Progenitor cell of endocrine pancreas (in vitro differentiated cells): ENCODE measurements at regions not wholly inside any gene's neighbourhood (a gene's known extent, or its start where the extent isn't known, plus 50 kb on each side); places are given as distances from the start of the nearest gene placed in this dataset.

Experiments used
- DNase-seq: peaks from one replicate; pipeline ENCODE4 v3.0.0; 2021; ENCODE audit warnings: low spot score; ENCODE audit not compliant: unreplicated experiment
- H3K27ac Mint-ChIP-seq: 2 replicates; pipeline ENCODE4 v1.8.0; 2021; ENCODE audit warnings: mild to moderate bottlenecking, moderate library complexity, mixed read lengths
- H3K27me3 Mint-ChIP-seq: 2 replicates; pipeline ENCODE4 v1.8.0; 2021; ENCODE audit warnings: mixed read lengths
- H3K36me3 Mint-ChIP-seq: 2 replicates; pipeline ENCODE4 v1.8.0; 2022; ENCODE audit warnings: mixed read lengths; ENCODE audit not compliant: insufficient read depth
- H3K4me1 Mint-ChIP-seq: 2 replicates; pipeline ENCODE4 v1.8.0; 2021; ENCODE audit warnings: low read depth, mixed read lengths
- H3K4me3 Mint-ChIP-seq: 2 replicates; pipeline ENCODE4 v1.8.0; 2021; ENCODE audit warnings: low read depth, mild to moderate bottlenecking, moderate library complexity, mixed read lengths
- H3K9me3 Mint-ChIP-seq: 2 replicates; pipeline ENCODE4 v1.8.0; 2021; ENCODE audit warnings: low read depth, mixed read lengths
- CTCF ChIP-seq: fragments of 200-600 bp; sonication (generic); IDR thresholded peaks from one replicate; pipeline ENCODE4 v1.5.0; 2021; ENCODE audit warnings: antibody characterized with exemption, mild to moderate bottlenecking; ENCODE audit not compliant: unreplicated experiment

- no peaks in the 10 kb centered on the region for H3K4me1 Mint-ChIP-seq
- H3K27ac Mint-ChIP-seq: no peak overlapping the region
- H3K36me3 Mint-ChIP-seq: no peaks in the 10 kb centered on the region
- no peak for TF ChIP-seq CTCF
- peaks cover 6% of the 10 kb centered on the region for H3K9me3 Mint-ChIP-seq
- DNase-seq: no peak
- H3K4me3 Mint-ChIP-seq: no peak overlapping the region
- peaks cover 6% of the 10 kb centered on the region for H3K27me3 Mint-ChIP-seq
These were observed 61.9 kb upstream of the IGFBP2 start for GRCh38 chr2:216571178-216571908.

GRCh38 chr2:216571909-216572513, 61.2 kb upstream of the IGFBP2 start:
- H3K27ac Mint-ChIP-seq: no peak overlapping the region
- no peaks in the 10 kb centered on the region for H3K36me3 Mint-ChIP-seq
- H3K4me1 Mint-ChIP-seq: no peaks in the 10 kb centered on the region
- H3K4me3 Mint-ChIP-seq: no peak overlapping the region
- TF ChIP-seq CTCF: no peak
- DNase-seq: no peak
- peaks cover 6% of the 10 kb centered on the region for H3K27me3 Mint-ChIP-seq
- peaks cover 6% of the 10 kb centered on the region for H3K9me3 Mint-ChIP-seq

GRCh38 chr2:216572582-216573578, 60.3 kb upstream of the IGFBP2 start:
- Mint-ChIP-seq H3K9me3 (peaks cover 6% of the 10 kb centered on the region), H3K4me3 (no peak overlapping the region), H3K27me3 (peaks cover 6% of the 10 kb centered on the region), H3K36me3 (no peaks in the 10 kb centered on the region), H3K4me1 (no peaks in the 10 kb centered on the region), H3K27ac (no peak overlapping the region)
- TF ChIP-seq CTCF: no peak
- no peak for DNase-seq

GRCh38 chr2:216574046-216574445, 59.2 kb upstream of the IGFBP2 start:
- no peak for DNase-seq
- no peaks in the 10 kb centered on the region for H3K36me3 Mint-ChIP-seq
- TF ChIP-seq CTCF: no peak
- H3K27ac Mint-ChIP-seq: no peak overlapping the region
- no peaks in the 10 kb centered on the region for H3K4me1 Mint-ChIP-seq
- peaks cover 6% of the 10 kb centered on the region for H3K9me3 Mint-ChIP-seq
- peaks cover 3% of the 10 kb centered on the region for H3K27me3 Mint-ChIP-seq
- H3K4me3 Mint-ChIP-seq: no peak overlapping the region

- Mint-ChIP-seq H3K27me3 (no peaks in the 10 kb centered on the region), H3K27ac (no peak overlapping the region), H3K36me3 (no peaks in the 10 kb centered on the region), H3K4me1 (no peaks in the 10 kb centered on the region), H3K4me3 (no peak overlapping the region), H3K9me3 (peaks cover 6% of the 10 kb centered on the region)
- no peak for DNase-seq
- TF ChIP-seq CTCF: no peak
These were observed 58.6 kb upstream of the IGFBP2 start for GRCh38 chr2:216574586-216574985.
